ENCODE measurements at regions not wholly inside any gene's neighbourhood (a gene's known extent, or its start where the extent isn't known, plus 50 kb on each side); places are given as distances from the start of the nearest gene placed in this dataset.

DNA sequence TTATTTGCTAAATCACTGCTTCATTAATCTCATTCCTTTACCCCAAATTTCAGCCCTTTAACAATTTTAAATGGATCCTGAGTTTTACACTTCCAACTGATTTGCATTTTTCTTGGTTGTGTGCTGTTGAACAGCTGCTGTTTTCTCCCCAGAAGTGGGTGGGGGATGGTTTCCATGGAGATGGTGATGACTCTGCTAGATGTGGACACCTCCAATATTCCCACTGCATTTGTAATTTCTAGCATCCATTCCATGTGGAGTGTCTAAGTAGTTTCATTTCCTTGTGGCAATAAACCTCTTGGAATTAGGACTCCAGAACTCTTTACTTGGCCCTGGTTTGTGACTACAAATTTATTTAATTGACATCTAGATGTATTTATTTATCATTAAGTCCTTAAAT lies 330.4 kb downstream of the GBA3 start:
- TF ChIP-seq, protein P1, sequence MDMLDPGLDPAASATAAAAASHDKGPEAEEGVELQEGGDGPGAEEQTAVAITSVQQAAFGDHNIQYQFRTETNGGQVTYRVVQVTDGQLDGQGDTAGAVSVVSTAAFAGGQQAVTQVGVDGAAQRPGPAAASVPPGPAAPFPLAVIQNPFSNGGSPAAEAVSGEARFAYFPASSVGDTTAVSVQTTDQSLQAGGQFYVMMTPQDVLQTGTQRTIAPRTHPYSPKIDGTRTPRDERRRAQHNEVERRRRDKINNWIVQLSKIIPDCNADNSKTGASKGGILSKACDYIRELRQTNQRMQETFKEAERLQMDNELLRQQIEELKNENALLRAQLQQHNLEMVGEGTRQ (IDR thresholded peaks at IDR 0.05; ENCODE audit: low read depth, low read length), result no peak
- TF ChIP-seq, protein P1 (CRISPR knock-in tag; IDR thresholded peaks at IDR 0.05; ENCODE audit: borderline replicate concordance), result no peak
- TF ChIP-seq ZNF446 (CRISPR knock-in tag; IDR thresholded peaks at IDR 0.05), result no peak

Data from HepG2 (cell line).